OCI-LY1 (cell line): ENCODE measurements at regions not wholly inside any gene's neighbourhood (a gene's known extent, or its start where the extent isn't known, plus 50 kb on each side); places are given as distances from the start of the nearest gene placed in this dataset.

Source experiments
- CTCF ChIP-seq: fragments of 200-600 bp; sonication (generic), shearing (Covaris generic); IDR thresholded peaks from 2 replicates; pipeline ENCODE4 v1.5.1; 2017; ENCODE audit warnings: mild to moderate bottlenecking, antibody characterized with exemption, low read length, moderate library complexity, mixed read lengths
- EZH2 ChIP-seq: fragments of 200-600 bp; sonication (generic), shearing (Covaris generic); IDR thresholded peaks from 2 replicates; pipeline ENCODE4 v1.8.0; 2017; ENCODE audit warnings: borderline replicate concordance, mixed run types, mild to moderate bottlenecking, antibody characterized with exemption, low read length, moderate library complexity, mixed read lengths

- TF ChIP-seq CTCF (no peak), EZH2 (no peak)
These were observed 51.8 kb upstream of the PRICKLE1 start for GRCh38 chr12:42641221-42641885.
